ENCODE measurements at regions not wholly inside any gene's neighbourhood (a gene's known extent, or its start where the extent isn't known, plus 50 kb on each side); places are given as distances from the start of the nearest gene placed in this dataset.

DNA sequence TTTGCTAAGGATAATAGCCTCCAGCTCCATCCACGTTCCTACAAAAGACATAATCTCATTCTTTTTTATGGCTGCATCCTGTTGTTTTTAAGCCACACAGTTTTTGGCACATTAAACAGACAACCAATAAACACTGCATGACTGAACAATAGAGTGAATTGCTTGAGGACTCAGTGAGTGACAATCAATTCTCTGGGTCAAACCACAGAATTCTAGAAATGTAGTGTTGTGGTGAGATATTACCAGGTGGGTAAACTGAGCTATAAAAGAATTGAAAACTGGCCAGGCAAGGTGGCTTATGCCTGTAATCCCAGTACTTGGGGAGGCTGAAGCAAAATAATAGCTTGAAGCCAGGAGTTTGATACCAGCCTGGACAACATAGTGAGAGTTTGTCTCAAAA is 154.7 kb upstream of the CADPS start:
- Histone ChIP-seq H3K36me3 (ENCODE audit: control insufficient read depth, insufficient read depth, low read length) (no peaks in the 10 kb centered on the region), H3K9me3 (ENCODE audit: control insufficient read depth, insufficient read depth, low read depth, low read length) (no peaks in the 10 kb centered on the region), H4K20me1 (ENCODE audit: control insufficient read depth, extremely low read depth, insufficient read depth, low read length) (no peaks in the 10 kb centered on the region), H3K27me3 (ENCODE audit: control insufficient read depth, insufficient read depth, low read length) (no peaks in the 10 kb centered on the region), H2AFZ (ENCODE audit: low read length) (no peak overlapping the region), H3K4me2 (ENCODE audit: extremely low read depth, insufficient read depth, low read length) (no peak overlapping the region), H3K9ac (ENCODE audit: insufficient read depth, low read length) (no peak overlapping the region), H3K4me3 (replicated peaks in 1 of 4; ENCODE audit: control extremely low read depth in 1 of 4, insufficient read depth in 1 of 4, low read depth in 3 of 4, low read length in 4 of 4) (no peak overlapping the region), H3K27ac (ENCODE audit: insufficient read depth, low read length) (no peak overlapping the region), H3K4me1 (ENCODE audit: control insufficient read depth, extremely low read depth, insufficient read depth, low read length) (no peaks in the 10 kb centered on the region), H3K79me2 (ENCODE audit: control insufficient read depth, insufficient read depth, low read length) (no peaks in the 10 kb centered on the region)
- peak in 1 of 2 donors; percentile 33 for DNase-seq (ENCODE audit: low read depth in 2 of 2)
- TF ChIP-seq, protein P1, sequence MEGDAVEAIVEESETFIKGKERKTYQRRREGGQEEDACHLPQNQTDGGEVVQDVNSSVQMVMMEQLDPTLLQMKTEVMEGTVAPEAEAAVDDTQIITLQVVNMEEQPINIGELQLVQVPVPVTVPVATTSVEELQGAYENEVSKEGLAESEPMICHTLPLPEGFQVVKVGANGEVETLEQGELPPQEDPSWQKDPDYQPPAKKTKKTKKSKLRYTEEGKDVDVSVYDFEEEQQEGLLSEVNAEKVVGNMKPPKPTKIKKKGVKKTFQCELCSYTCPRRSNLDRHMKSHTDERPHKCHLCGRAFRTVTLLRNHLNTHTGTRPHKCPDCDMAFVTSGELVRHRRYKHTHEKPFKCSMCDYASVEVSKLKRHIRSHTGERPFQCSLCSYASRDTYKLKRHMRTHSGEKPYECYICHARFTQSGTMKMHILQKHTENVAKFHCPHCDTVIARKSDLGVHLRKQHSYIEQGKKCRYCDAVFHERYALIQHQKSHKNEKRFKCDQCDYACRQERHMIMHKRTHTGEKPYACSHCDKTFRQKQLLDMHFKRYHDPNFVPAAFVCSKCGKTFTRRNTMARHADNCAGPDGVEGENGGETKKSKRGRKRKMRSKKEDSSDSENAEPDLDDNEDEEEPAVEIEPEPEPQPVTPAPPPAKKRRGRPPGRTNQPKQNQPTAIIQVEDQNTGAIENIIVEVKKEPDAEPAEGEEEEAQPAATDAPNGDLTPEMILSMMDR (conservative IDR thresholded peaks at IDR 0.05 in 1 of 2, IDR thresholded peaks at IDR 0.05 in 1 of 2; ENCODE audit: low read depth in 1 of 2, low read length in 2 of 2): no peak
- TF ChIP-seq EZH2 (IDR thresholded peaks at IDR 0.05; ENCODE audit: low read length, missing control alignments): no peak

DNA sequence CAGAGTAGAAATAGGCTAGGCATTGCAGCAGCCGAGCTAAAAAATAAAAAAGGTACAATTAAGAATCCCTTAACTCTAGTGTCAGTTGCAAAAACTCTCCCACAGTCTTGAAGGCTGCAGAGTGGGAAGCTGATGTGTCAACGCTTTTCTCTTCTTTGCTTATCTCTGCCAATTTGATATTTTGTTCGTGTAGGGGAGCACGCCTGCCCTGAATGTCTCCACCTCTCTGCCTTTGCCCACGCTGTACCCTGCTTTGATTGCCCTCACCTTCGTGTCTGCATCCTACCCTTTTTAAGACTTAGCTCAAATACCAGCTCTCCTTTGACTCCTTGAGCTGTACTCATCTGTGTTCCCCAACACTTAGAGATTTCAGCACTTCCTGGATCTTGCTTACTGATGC is 155.4 kb upstream of the CADPS start:
- Histone ChIP-seq H3K27me3 (ENCODE audit: control insufficient read depth, insufficient read depth, low read length) (no peaks in the 10 kb centered on the region), H3K79me2 (ENCODE audit: control insufficient read depth, insufficient read depth, low read length) (no peaks in the 10 kb centered on the region), H3K9ac (ENCODE audit: insufficient read depth, low read length) (no peak overlapping the region), H3K4me2 (ENCODE audit: extremely low read depth, insufficient read depth, low read length) (no peak overlapping the region), H3K36me3 (ENCODE audit: control insufficient read depth, insufficient read depth, low read length) (no peaks in the 10 kb centered on the region), H3K4me3 (replicated peaks in 1 of 4; ENCODE audit: control extremely low read depth in 1 of 4, insufficient read depth in 1 of 4, low read depth in 3 of 4, low read length in 4 of 4) (no peak overlapping the region), H3K9me3 (ENCODE audit: control insufficient read depth, insufficient read depth, low read depth, low read length) (no peaks in the 10 kb centered on the region), H3K4me1 (ENCODE audit: control insufficient read depth, extremely low read depth, insufficient read depth, low read length) (no peaks in the 10 kb centered on the region), H2AFZ (ENCODE audit: low read length) (no peak overlapping the region), H3K27ac (ENCODE audit: insufficient read depth, low read length) (no peak overlapping the region), H4K20me1 (ENCODE audit: control insufficient read depth, extremely low read depth, insufficient read depth, low read length) (no peaks in the 10 kb centered on the region)
- TF ChIP-seq, protein P1 (conservative IDR thresholded peaks at IDR 0.05 in 1 of 2, IDR thresholded peaks at IDR 0.05 in 1 of 2; ENCODE audit: low read depth in 1 of 2, low read length in 2 of 2): no peak
- no peak for DNase-seq (ENCODE audit: low read depth in 2 of 2)

DNA sequence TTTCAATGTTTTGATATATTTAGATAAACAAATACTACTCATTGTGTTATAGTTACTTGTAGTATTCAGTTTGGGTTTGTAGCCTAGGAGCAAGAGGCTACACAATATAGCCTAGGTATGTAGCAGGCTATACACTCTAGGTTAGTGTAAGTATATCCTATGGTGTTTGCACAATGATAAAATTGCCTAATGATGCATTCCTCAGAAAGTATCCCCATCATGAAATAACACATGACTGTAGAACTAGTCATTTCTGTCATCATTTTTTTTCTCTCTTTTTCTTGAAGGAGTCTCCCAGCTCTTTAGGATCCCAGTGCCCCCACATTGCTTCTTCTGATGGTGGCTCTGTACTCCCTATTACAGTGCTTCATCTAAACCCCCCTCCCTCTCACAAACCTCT is 157.7 kb upstream of the CADPS start:
- Histone ChIP-seq H3K4me3 (replicated peaks in 1 of 4; ENCODE audit: control extremely low read depth in 1 of 4, insufficient read depth in 1 of 4, low read depth in 3 of 4, low read length in 4 of 4) (no peak overlapping the region), H4K20me1 (ENCODE audit: control insufficient read depth, extremely low read depth, insufficient read depth, low read length) (no peaks in the 10 kb centered on the region), H2AFZ (ENCODE audit: low read length) (no peak overlapping the region), H3K27me3 (ENCODE audit: control insufficient read depth, insufficient read depth, low read length) (no peaks in the 10 kb centered on the region), H3K27ac (ENCODE audit: insufficient read depth, low read length) (no peak overlapping the region), H3K4me2 (ENCODE audit: extremely low read depth, insufficient read depth, low read length) (no peak overlapping the region), H3K36me3 (ENCODE audit: control insufficient read depth, insufficient read depth, low read length) (no peaks in the 10 kb centered on the region), H3K9ac (ENCODE audit: insufficient read depth, low read length) (no peak overlapping the region), H3K4me1 (ENCODE audit: control insufficient read depth, extremely low read depth, insufficient read depth, low read length) (no peaks in the 10 kb centered on the region), H3K79me2 (ENCODE audit: control insufficient read depth, insufficient read depth, low read length) (no peaks in the 10 kb centered on the region), H3K9me3 (ENCODE audit: control insufficient read depth, insufficient read depth, low read depth, low read length) (no peaks in the 10 kb centered on the region)
- DNase-seq (ENCODE audit: low read depth in 2 of 2): peak in 1 of 2 donors; percentile 25
- TF ChIP-seq, protein P1 (conservative IDR thresholded peaks at IDR 0.05 in 1 of 2, IDR thresholded peaks at IDR 0.05 in 1 of 2; ENCODE audit: low read depth in 1 of 2, low read length in 2 of 2): no peak
- no peak for TF ChIP-seq EZH2 (IDR thresholded peaks at IDR 0.05; ENCODE audit: low read length, missing control alignments)
